Breast epithelium (tissue), 4 donors: ENCODE measurements at regions not wholly inside any gene's neighbourhood (a gene's known extent, or its start where the extent isn't known, plus 50 kb on each side); places are given as distances from the start of the nearest gene placed in this dataset.
"Not testable (repeated sequence)": the region's sequence is repeated elsewhere in the genome, so short reads cannot be mapped to it uniquely, and the experiment has no call there.

Experiments used
- DNase-seq, 2 donors: peaks; one replicate each; pipeline ENCODE4 v3.0.0-alpha.2; 2019; ENCODE audit warnings: low spot score in 2 of 2
- H3K27ac ChIP-seq, 2 donors: fragments of 200-600 bp; sonication (generic) in 1 of 2; one replicate each; pipeline ENCODE4 v1.5.1; 2016 to 2019; ENCODE audit warnings: mild to moderate bottlenecking in 1 of 2
- H3K27me3 ChIP-seq, 2 donors: fragments of 200-600 bp; sonication (generic) in 1 of 2; one replicate each; pipeline versions ENCODE4 v1.5.1 to v1.6.0; 2017 to 2019; ENCODE audit warnings: control low read depth in 1 of 2, mild to moderate bottlenecking in 1 of 2
- H3K36me3 ChIP-seq: fragments of 200-600 bp; one replicate; pipeline ENCODE4 v1.5.1; 2019
- H3K4me1 ChIP-seq, 2 donors: fragments of 200-600 bp; sonication (generic); one replicate each; pipeline ENCODE4 v1.5.1; 2016 to 2019; ENCODE audit warnings: control low read depth in 1 of 2
- H3K4me3 ChIP-seq, 3 donors: fragments of 200-600 bp; sonication (generic); 1 replicate in 2 of 3; 2 replicates in 1 of 3; pipeline ENCODE4 v1.5.1; 2016 to 2019; ENCODE audit warnings: mild to moderate bottlenecking in 3 of 3, moderate library complexity in 2 of 3
- H3K9me3 ChIP-seq, 2 donors: fragments of 200-600 bp; sonication (generic) in 1 of 2; one replicate each; pipeline ENCODE4 v1.5.1; 2016 to 2019; ENCODE audit warnings: control low read depth in 1 of 2
- POLR2A ChIP-seq: fragments of 450-650 bp; IDR thresholded peaks from one replicate; pipeline ENCODE4 v1.6.1; 2016; ENCODE audit warnings: antibody characterized with exemption, mild to moderate bottlenecking, moderate library complexity
- POLR2AphosphoS5 ChIP-seq, 3 donors: sonication (generic); formaldehyde crosslinking; IDR thresholded peaks; one replicate each; pipeline ENCODE4 v1.6.1; 2017; ENCODE audit warnings: antibody characterized with exemption in 3 of 3
- intact Hi-C: fragments of 100-400 bp; cut with DNase I; formaldehyde crosslinking; loops from one replicate; pipeline ENCODE4 v1.15.1; 2023; ENCODE audit warnings: low total_unique reads
- TF ChIP-seq, protein P1 (sequence below), 3 donors: fragments of 450-650 bp; IDR thresholded peaks; one replicate each; pipeline ENCODE4 v1.5.1; 2016 to 2017; ENCODE audit warnings: antibody characterized with exemption in 3 of 3, mild to moderate bottlenecking in 3 of 3, moderate library complexity in 3 of 3

GRCh38 chr17:30580916-30581315 lies 103.7 kb downstream of the GOSR1 start:
- H3K9me3 ChIP-seq, result no peaks in the 10 kb centered on the region
- no peak overlapping the region for H3K27ac ChIP-seq
- TF ChIP-seq POLR2AphosphoS5 (IDR thresholded peaks at IDR 0.05) (no peak), POLR2A (no peak)
- TF ChIP-seq, protein P1, sequence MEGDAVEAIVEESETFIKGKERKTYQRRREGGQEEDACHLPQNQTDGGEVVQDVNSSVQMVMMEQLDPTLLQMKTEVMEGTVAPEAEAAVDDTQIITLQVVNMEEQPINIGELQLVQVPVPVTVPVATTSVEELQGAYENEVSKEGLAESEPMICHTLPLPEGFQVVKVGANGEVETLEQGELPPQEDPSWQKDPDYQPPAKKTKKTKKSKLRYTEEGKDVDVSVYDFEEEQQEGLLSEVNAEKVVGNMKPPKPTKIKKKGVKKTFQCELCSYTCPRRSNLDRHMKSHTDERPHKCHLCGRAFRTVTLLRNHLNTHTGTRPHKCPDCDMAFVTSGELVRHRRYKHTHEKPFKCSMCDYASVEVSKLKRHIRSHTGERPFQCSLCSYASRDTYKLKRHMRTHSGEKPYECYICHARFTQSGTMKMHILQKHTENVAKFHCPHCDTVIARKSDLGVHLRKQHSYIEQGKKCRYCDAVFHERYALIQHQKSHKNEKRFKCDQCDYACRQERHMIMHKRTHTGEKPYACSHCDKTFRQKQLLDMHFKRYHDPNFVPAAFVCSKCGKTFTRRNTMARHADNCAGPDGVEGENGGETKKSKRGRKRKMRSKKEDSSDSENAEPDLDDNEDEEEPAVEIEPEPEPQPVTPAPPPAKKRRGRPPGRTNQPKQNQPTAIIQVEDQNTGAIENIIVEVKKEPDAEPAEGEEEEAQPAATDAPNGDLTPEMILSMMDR (IDR thresholded peaks at IDR 0.05), result no peak
- no peaks in the 10 kb centered on the region for H3K36me3 ChIP-seq
- DNase-seq, result no peak
- no peaks in the 10 kb centered on the region for H3K27me3 ChIP-seq
- intact Hi-C loops, result no loop called here
- no peaks in the 10 kb centered on the region for H3K4me1 ChIP-seq
- H3K4me3 ChIP-seq, result no peak overlapping the region

GRCh38 chr17:30579610-30580315 lies 102.6 kb downstream of the GOSR1 start:
- TF ChIP-seq POLR2AphosphoS5 (IDR thresholded peaks at IDR 0.05) (no peak), POLR2A (no peak)
- TF ChIP-seq, protein P1 (IDR thresholded peaks at IDR 0.05), result no peak
- no peaks in the 10 kb centered on the region for H3K36me3 ChIP-seq
- H3K27me3 ChIP-seq, result no peaks in the 10 kb centered on the region
- DNase-seq, result no peak
- H3K27ac ChIP-seq, result no peak overlapping the region
- no peaks in the 10 kb centered on the region for H3K4me1 ChIP-seq
- intact Hi-C loops, result no loop called here
- no peak overlapping the region for H3K4me3 ChIP-seq
- H3K9me3 ChIP-seq, result no peaks in the 10 kb centered on the region

GRCh38 chr17:30578015-30578717 lies 101.0 kb downstream of the GOSR1 start:
- intact Hi-C loops, H3K9me3 ChIP-seq, DNase-seq: not testable (repeated sequence)

More at GRCh38 chr17:30578015-30578717, 101.0 kb downstream of the GOSR1 start:
- H3K27ac ChIP-seq, H3K27me3 ChIP-seq, H3K4me3 ChIP-seq, H3K4me1 ChIP-seq, H3K36me3 ChIP-seq: not testable (repeated sequence)
